ENCODE measurements at regions not wholly inside any gene's neighbourhood (a gene's known extent, or its start where the extent isn't known, plus 50 kb on each side); places are given as distances from the start of the nearest gene placed in this dataset.
A peak's percentile ranks its signal among the peaks of the same experiment; 100 is the strongest.

DNA sequence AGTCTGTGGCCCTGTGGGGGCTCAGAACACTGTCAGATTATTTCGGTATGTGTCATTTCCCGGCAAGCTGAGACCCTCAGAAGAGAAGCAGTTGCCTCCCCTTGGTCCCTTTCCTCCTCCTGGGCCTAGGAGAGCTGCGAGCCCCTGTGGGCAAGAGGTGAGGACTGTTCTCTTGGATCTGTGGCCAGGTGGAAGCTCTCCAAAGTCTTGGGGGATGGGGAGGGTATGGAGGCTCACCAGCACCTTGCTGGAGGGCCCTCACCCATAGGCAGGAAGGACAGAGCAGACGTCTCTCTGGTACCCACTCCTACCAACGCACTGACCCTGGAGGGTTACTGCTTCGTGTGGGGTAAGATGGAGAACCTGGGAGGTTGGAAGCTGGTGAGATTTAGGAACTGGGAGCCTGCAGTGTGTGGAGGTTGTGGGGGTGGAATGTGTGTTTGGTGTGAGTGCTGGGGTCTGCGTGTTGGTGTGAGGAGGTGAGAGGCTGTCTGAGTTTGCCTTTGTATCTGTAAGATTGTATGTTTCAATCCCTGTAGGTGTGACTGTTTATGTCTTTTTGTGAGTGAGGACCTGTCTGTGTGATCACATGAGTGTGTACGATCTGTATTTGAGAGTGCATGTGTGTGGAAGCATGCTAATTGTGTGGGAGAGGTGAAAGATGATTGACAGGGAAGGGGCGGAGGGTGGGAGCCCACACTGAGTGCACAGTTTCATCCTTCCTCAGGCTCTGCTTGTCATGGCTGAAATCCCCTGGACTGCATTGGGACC, 52.4 kb upstream of the PSD2 start:
- H3K27me3 ChIP-seq, result peaks cover 0 to 10% of the 10 kb centered on the region in 2 donors
- ATAC-seq, result no peak
- TF ChIP-seq, protein P1, sequence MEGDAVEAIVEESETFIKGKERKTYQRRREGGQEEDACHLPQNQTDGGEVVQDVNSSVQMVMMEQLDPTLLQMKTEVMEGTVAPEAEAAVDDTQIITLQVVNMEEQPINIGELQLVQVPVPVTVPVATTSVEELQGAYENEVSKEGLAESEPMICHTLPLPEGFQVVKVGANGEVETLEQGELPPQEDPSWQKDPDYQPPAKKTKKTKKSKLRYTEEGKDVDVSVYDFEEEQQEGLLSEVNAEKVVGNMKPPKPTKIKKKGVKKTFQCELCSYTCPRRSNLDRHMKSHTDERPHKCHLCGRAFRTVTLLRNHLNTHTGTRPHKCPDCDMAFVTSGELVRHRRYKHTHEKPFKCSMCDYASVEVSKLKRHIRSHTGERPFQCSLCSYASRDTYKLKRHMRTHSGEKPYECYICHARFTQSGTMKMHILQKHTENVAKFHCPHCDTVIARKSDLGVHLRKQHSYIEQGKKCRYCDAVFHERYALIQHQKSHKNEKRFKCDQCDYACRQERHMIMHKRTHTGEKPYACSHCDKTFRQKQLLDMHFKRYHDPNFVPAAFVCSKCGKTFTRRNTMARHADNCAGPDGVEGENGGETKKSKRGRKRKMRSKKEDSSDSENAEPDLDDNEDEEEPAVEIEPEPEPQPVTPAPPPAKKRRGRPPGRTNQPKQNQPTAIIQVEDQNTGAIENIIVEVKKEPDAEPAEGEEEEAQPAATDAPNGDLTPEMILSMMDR (IDR thresholded peaks at IDR 0.05), result no peak
- TF ChIP-seq POLR2A (IDR thresholded peaks at IDR 0.05), result no peak
- no peaks in the 10 kb centered on the region for H3K9me3 ChIP-seq
- H3K4me3 ChIP-seq, result no peak overlapping the region
- peaks cover 38% of the 10 kb centered on the region for H3K4me1 ChIP-seq
- no peaks in the 10 kb centered on the region for H3K36me3 ChIP-seq (replicated peaks in 1 of 2; ENCODE audit: insufficient read depth in 1 of 2, low read depth in 2 of 2)
- WGBS, 2 donors, result 79 to 94% methylated on average over 9 of the region's 9 CpGs
- intact Hi-C loops (cut with DNase I), result no loop called here
- H3K27ac ChIP-seq, result no peak overlapping the region
- no peak for DNase-seq

DNA sequence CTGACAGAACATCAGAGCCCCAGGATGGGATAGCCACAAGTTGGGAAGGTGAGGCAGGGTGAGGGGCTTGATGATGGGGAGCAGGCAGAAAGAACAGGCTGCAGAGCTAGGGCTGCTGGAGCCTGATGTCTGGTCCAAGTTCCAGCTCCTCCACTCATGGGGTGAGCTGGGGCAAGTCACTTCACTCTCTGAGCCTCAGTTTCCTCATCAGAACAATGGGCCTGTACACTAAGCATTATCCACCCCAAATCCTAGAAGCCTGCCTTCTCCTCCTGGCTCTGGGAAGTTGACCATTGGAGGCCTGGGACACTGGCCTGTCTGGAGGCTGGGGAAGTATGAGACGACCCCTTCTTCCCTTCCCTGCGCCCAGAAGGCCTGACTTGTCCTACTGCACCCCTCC, 51.8 kb upstream of the PSD2 start:
- intact Hi-C loops (cut with DNase I), result no loop called here
- DNase-seq (no peak), ATAC-seq (no peak)
- H3K9me3 ChIP-seq, result no peaks in the 10 kb centered on the region
- no peaks in the 10 kb centered on the region for H3K36me3 ChIP-seq (replicated peaks in 1 of 2; ENCODE audit: insufficient read depth in 1 of 2, low read depth in 2 of 2)
- no peak overlapping the region for H3K27ac ChIP-seq
- peaks cover 37% of the 10 kb centered on the region for H3K4me1 ChIP-seq
- no peak overlapping the region for H3K4me3 ChIP-seq
- H3K27me3 ChIP-seq, result peaks cover 0 to 10% of the 10 kb centered on the region in 2 donors
- no peak for TF ChIP-seq POLR2A (IDR thresholded peaks at IDR 0.05)
- TF ChIP-seq, protein P1 (IDR thresholded peaks at IDR 0.05), result no peak
- 87 to 90% methylated on average over 2 of the region's 2 CpGs for WGBS, 2 donors

DNA sequence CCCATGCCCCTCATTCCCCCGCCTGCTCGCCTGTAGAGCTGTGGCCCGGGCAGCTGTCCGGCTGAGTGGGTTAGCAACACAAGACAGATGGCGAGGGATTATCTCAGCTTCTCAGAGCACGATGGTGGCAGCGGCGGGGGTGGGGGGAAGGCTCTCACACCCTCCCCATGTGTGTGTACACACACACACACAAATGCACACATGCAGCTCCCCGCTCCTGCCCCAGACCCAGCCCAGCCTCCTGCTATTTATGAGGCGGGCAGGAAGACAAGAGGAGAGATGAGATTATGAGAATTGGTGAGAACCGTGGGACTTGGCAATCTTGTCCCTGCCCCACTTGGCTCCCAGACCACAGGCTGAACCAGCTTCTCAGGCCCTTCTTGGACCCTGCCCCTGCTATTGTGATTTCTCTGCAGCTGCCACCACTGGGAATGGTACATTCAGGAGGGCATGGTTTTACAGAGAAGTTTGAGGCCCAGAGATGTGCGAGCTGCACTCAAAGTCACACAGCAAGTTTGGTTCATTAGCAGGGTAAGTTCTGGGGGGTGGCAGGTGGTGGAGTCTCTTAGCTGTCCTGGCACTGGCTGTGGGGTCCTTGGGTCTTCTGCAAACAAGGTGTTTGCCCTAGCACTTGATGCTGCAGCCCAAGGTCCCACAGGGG, 51.0 kb upstream of the PSD2 start:
- ATAC-seq (no peak), DNase-seq (no peak)
- WGBS, 2 donors, result 77 to 79% methylated on average over 5 to 9 of the region's 12 CpGs
- TF ChIP-seq POLR2A (IDR thresholded peaks at IDR 0.05), result no peak
- TF ChIP-seq, protein P1 (IDR thresholded peaks at IDR 0.05), result no peak
- intact Hi-C loops (cut with DNase I), result no loop called here
- Histone ChIP-seq H3K9me3 (no peaks in the 10 kb centered on the region), H3K27ac (no peak overlapping the region), H3K36me3 (replicated peaks in 1 of 2; ENCODE audit: insufficient read depth in 1 of 2, low read depth in 2 of 2) (no peaks in the 10 kb centered on the region), H3K4me1 (peaks cover 31% of the 10 kb centered on the region), H3K27me3 (peaks cover 0 to 10% of the 10 kb centered on the region in 2 donors), H3K4me3 (no peak overlapping the region)

GRCh38 chr5:139745132-139745799, 50.3 kb upstream of the PSD2 start:
- Histone ChIP-seq H3K9me3 (no peaks in the 10 kb centered on the region), H3K27ac (no peak overlapping the region), H3K4me3 (no peak overlapping the region), H3K36me3 (replicated peaks in 1 of 2; ENCODE audit: insufficient read depth in 1 of 2, low read depth in 2 of 2) (no peaks in the 10 kb centered on the region), H3K4me1 (peaks cover 31% of the 10 kb centered on the region), H3K27me3 (peaks cover 0 to 10% of the 10 kb centered on the region in 2 donors)
- TF ChIP-seq, protein P1 (IDR thresholded peaks at IDR 0.05), result no peak
- TF ChIP-seq POLR2A (IDR thresholded peaks at IDR 0.05), result no peak
- DNase-seq (peak in 3 of 4 donors; percentile 30 to 34 (median 32)), ATAC-seq (peak; percentile 8)
- WGBS, 2 donors, result 50 to 69% methylated on average over 2 to 16 of the region's 17 CpGs
- intact Hi-C loops (cut with DNase I), result no loop called here

All from body of pancreas (tissue), 4 donors.